Body of pancreas (tissue), 4 donors: ENCODE measurements at regions not wholly inside any gene's neighbourhood (a gene's known extent, or its start where the extent isn't known, plus 50 kb on each side); places are given as distances from the start of the nearest gene placed in this dataset.

Experiments
- POLR2A ChIP-seq, 3 donors: fragments of 450-650 bp; IDR thresholded peaks; one replicate each; pipeline ENCODE4 v1.6.1; 2016; ENCODE audit warnings: antibody characterized with exemption in 3 of 3, mild to moderate bottlenecking in 2 of 3
- TF ChIP-seq, protein P1 (sequence below), 7 experiments: fragments of 450-650 bp in 4 of 7; fragments of 200-600 bp in 3 of 7; sonication (generic) in 3 of 7; IDR thresholded peaks; one replicate each; pipeline ENCODE4 v1.5.1; 2016 to 2019; ENCODE audit warnings: antibody characterized with exemption in 7 of 7

DNA sequence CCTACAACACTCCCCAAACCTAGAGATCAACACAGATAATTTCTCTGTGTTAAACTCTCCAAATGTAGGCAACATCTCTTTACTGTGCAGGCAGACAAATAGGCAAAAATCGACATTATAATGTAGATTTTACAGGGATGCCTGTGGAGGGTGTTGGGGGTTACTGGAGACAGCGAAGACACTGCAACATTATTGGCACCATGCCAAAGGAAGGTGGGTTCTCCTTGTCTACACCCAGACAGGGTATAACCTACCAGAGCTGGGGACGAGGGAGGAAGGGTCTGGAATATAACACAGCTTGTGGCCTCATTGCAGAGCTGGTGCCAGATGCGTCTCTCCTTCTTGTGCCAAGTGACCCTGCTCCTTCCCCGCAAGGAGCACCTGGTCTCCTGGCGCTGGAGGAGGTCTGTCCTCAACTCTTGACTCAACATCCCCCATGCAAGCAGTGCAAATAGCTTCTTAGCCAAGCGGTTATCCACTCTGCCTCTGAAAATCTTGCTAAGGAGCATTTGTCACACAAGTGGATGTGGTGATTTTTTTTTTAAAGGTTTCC is 404.0 kb downstream of the PRDM2 start:
- TF ChIP-seq, protein P1, sequence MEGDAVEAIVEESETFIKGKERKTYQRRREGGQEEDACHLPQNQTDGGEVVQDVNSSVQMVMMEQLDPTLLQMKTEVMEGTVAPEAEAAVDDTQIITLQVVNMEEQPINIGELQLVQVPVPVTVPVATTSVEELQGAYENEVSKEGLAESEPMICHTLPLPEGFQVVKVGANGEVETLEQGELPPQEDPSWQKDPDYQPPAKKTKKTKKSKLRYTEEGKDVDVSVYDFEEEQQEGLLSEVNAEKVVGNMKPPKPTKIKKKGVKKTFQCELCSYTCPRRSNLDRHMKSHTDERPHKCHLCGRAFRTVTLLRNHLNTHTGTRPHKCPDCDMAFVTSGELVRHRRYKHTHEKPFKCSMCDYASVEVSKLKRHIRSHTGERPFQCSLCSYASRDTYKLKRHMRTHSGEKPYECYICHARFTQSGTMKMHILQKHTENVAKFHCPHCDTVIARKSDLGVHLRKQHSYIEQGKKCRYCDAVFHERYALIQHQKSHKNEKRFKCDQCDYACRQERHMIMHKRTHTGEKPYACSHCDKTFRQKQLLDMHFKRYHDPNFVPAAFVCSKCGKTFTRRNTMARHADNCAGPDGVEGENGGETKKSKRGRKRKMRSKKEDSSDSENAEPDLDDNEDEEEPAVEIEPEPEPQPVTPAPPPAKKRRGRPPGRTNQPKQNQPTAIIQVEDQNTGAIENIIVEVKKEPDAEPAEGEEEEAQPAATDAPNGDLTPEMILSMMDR (IDR thresholded peaks at IDR 0.05), result no peak
- no peak for TF ChIP-seq POLR2A (IDR thresholded peaks at IDR 0.05)
